ENCODE measurements at regions not wholly inside any gene's neighbourhood (a gene's known extent, or its start where the extent isn't known, plus 50 kb on each side); places are given as distances from the start of the nearest gene placed in this dataset.
A peak's percentile ranks its signal among the peaks of the same experiment; 100 is the strongest.
"Not testable (repeated sequence)": the region's sequence is repeated elsewhere in the genome, so short reads cannot be mapped to it uniquely, and the experiment has no call there.

DNA sequence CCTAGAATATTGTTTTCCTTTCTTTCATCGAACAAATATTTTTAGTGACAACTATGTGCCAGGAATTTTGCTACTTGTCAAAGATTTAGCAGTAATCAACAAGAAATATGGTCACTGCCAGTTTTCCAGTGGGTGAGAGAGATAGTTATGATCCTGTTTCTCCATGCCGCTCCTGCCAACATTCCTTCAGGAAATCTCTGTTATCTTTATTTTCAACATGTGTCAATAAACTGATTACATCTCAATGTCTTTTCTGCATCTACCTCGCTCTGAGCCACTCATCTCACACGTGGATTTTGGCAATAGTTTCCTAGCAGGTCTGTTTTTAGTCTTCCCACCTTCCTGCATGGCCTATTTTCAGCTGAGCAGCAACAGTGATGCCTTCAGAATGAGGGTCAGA lies 650.0 kb upstream of the STXBP6 start:
- Histone ChIP-seq H3K4me1 (no peaks in the 10 kb centered on the region), H3K4me3 (no peak overlapping the region), H3K36me3 (no peaks in the 10 kb centered on the region), H3K9me3 (peaks cover 0 to 2% of the 10 kb centered on the region in 2 donors), H3K27ac (no peak overlapping the region), H3K27me3 (no peaks in the 10 kb centered on the region)
- DNase-seq (no peak), ATAC-seq (no peak)
- TF ChIP-seq, protein P1, sequence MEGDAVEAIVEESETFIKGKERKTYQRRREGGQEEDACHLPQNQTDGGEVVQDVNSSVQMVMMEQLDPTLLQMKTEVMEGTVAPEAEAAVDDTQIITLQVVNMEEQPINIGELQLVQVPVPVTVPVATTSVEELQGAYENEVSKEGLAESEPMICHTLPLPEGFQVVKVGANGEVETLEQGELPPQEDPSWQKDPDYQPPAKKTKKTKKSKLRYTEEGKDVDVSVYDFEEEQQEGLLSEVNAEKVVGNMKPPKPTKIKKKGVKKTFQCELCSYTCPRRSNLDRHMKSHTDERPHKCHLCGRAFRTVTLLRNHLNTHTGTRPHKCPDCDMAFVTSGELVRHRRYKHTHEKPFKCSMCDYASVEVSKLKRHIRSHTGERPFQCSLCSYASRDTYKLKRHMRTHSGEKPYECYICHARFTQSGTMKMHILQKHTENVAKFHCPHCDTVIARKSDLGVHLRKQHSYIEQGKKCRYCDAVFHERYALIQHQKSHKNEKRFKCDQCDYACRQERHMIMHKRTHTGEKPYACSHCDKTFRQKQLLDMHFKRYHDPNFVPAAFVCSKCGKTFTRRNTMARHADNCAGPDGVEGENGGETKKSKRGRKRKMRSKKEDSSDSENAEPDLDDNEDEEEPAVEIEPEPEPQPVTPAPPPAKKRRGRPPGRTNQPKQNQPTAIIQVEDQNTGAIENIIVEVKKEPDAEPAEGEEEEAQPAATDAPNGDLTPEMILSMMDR (IDR thresholded peaks at IDR 0.05), result no peak
- intact Hi-C loops (cut with DNase I), result no loop called here

DNA sequence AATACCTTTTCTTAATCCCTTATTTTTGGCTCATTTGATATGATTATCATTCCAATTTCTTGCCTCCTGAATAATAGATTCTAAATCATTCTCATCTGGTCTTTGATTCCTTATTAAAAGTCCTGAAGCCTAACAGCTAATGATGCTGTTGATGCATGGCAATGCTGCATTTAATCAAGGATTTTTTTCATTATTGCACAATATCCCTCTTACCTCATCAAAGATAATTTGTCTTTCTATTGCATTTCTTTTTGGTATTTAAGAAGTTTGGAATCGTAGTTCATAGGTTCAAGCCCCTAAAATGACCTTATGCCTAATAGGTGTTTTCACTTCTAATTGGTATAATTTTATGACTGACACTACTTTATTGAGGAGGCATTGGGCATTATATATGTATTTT lies 648.2 kb upstream of the STXBP6 start:
- Histone ChIP-seq H3K4me3 (no peak overlapping the region), H3K27ac (no peak overlapping the region), H3K4me1 (no peaks in the 10 kb centered on the region), H3K27me3 (no peaks in the 10 kb centered on the region), H3K36me3 (no peaks in the 10 kb centered on the region), H3K9me3 (no peaks in the 10 kb centered on the region)
- DNase-seq (no peak), ATAC-seq (no peak)
- TF ChIP-seq, protein P1 (IDR thresholded peaks at IDR 0.05), result no peak
- intact Hi-C loops (cut with DNase I), result no loop called here

GRCh38 chr14:25696176-25696575 lies 646.2 kb upstream of the STXBP6 start:
- no peaks in the 10 kb centered on the region for H3K4me1 ChIP-seq
- intact Hi-C loops (cut with DNase I), result no loop called here
- no peak for DNase-seq

GRCh38 chr14:25685004-25685403 lies 635.1 kb upstream of the STXBP6 start:
- no peak for DNase-seq
- TF ChIP-seq, protein P1 (IDR thresholded peaks at IDR 0.05), result no peak
- Histone ChIP-seq H3K27ac (no peak overlapping the region), H3K36me3 (no peaks in the 10 kb centered on the region), H3K4me1 (no peaks in the 10 kb centered on the region), H3K9me3 (peaks cover 0 to 10% of the 10 kb centered on the region in 2 donors), H3K4me3 (no peak overlapping the region), H3K27me3 (no peaks in the 10 kb centered on the region)
- no peak for ATAC-seq
- intact Hi-C loops (cut with DNase I), result no loop called here

More at GRCh38 chr14:25696176-25696575, 646.2 kb upstream of the STXBP6 start:
- Histone ChIP-seq H3K27me3 (no peaks in the 10 kb centered on the region), H3K4me3 (no peak overlapping the region), H3K36me3 (no peaks in the 10 kb centered on the region), H3K9me3 (no peaks in the 10 kb centered on the region), H3K27ac (no peak overlapping the region)
- no peak for ATAC-seq
- TF ChIP-seq, protein P1 (IDR thresholded peaks at IDR 0.05), result no peak

- Histone ChIP-seq H3K27ac (no peak overlapping the region), H3K4me1 (no peaks in the 10 kb centered on the region), H3K36me3 (no peaks in the 10 kb centered on the region), H3K4me3 (no peak overlapping the region), H3K27me3 (no peaks in the 10 kb centered on the region), H3K9me3 (peaks cover 0 to 22% of the 10 kb centered on the region in 2 donors)
- TF ChIP-seq, protein P1 (IDR thresholded peaks at IDR 0.05), result no peak
- DNase-seq, result peak in 1 of 4 donors; percentile 76
- intact Hi-C loops (cut with DNase I), result no loop called here
- ATAC-seq, result no peak
Measured at GRCh38 chr14:25680934-25681333, 631.0 kb upstream of the STXBP6 start.

- ATAC-seq; intact Hi-C loops (cut with DNase I); H3K4me3 ChIP-seq; H3K27me3 ChIP-seq; H3K4me1 ChIP-seq; H3K36me3 ChIP-seq; DNase-seq; H3K27ac ChIP-seq: not testable (repeated sequence)
- peaks cover 0 to 22% of the 10 kb centered on the region in 2 donors for H3K9me3 ChIP-seq
Measured at GRCh38 chr14:25680511-25680910, 630.6 kb upstream of the STXBP6 start.

Measured in left lung (tissue), 4 donors.